ENCODE measurements at regions not wholly inside any gene's neighbourhood (a gene's known extent, or its start where the extent isn't known, plus 50 kb on each side); places are given as distances from the start of the nearest gene placed in this dataset.

DNA sequence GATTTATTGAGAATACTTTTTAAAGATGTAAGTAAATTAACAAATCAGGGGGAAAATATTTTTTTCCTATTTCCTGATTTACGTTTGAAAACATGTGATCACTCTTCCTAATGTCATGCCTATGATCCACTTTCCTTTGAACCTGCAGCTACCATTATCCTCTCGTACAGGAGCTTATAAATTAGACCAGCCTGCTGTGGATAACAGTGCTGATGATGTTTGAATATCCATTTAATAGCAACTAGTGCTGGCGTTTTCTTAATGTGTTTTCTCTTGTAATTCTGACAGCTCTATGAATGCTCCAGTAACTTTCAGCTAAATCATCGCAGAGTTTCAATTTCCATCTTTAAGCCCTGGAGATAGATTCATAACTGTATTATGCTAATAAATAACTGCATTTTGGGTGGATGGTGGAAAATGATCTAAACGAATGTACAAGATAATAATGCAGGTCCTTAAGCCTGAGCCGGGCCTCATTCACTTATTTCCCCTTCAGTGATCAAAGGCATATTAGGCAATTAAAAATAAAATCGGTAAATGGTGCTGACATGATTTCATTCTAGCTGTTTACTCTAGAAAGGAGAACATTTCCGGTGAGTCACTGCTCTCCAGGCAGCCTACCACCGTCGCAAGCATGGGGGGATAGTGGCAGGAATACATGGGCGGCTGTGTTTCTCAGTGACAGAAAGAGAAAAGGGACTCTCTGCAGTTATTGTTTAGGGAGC lies 58.5 kb upstream of the SLC24A5 start:
- TF ChIP-seq EZH2 (IDR thresholded peaks at IDR 0.05), result no peak
- TF ChIP-seq POLR2AphosphoS5 (IDR thresholded peaks at IDR 0.05; ENCODE audit: borderline replicate concordance, low read depth, low read length), result no peak; the same call in 1 of the 2 replicates
- peak; percentile 33 for TF ChIP-seq FOXP2 (optimal IDR thresholded peaks at IDR 0.05; ENCODE audit: control extremely low read depth, extremely low read length, insufficient read depth)
